COR-L47 (cell line): ENCODE measurements at regions not wholly inside any gene's neighbourhood (a gene's known extent, or its start where the extent isn't known, plus 50 kb on each side); places are given as distances from the start of the nearest gene placed in this dataset.
"Not testable (repeated sequence)": the region's sequence is repeated elsewhere in the genome, so short reads cannot be mapped to it uniquely, and the experiment has no call there.

Experiments
- DNase-seq: peaks from one replicate; lab custom pipeline; 2025; lab: John Stamatoyannopoulos, UW

DNA sequence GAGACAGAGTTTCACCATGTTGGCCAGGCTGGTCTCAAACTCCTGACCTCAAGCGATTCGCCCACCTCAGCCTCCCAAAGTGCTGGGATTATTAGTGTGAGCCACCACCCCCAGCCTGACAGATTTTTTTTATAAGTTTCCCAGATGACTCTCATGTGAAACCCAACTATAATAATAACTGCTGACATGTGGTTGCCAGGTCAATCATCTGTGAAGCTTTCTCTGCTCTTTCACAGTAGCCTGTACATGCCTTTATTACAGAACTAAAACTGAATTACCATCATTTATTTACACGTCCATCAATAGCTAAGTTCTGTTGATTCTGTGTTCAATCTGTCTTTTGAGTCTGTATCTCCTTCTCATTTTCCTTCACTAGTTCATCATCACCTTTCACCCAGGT is 218.5 kb downstream of the RPS29 start:
- no peak for DNase-seq

DNA sequence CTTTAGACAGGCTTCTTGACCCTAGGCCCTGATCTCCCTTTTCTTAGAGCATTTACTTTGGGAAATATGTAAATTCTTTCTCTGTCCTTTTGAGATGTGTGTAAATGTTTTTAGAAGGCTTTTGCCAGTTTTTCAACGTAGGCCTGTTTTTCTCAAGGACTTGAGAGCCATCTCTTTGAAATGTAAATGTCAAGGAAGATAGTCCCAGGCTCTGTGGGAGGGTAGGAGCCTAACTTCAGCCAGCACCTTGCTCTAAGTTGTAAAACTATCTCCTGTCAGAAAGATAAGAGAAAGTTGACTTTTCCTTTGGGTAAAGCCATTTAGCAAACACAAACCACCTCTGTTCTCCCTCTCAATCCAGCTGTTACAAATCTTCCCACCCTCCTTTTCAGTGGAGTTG is 219.8 kb downstream of the RPS29 start:
- no peak for DNase-seq

DNA sequence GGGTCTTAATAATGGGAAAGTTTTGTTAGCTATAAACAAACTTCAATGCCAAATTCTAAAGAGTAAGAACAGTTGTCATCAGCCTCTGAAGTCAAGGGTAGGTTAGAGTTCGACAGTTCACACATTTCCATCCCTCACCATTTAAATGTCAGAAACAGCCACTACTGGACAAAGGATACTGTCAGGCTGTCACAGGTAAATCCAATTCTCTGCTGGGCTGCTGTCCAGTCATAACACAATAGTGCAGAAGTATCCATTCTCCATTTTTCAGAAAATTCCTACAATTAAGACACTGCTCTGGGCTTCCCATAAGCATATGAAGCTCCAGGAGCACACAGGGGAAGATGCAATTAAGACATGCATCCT is 221.4 kb downstream of the RPS29 start:
- no peak for DNase-seq

DNA sequence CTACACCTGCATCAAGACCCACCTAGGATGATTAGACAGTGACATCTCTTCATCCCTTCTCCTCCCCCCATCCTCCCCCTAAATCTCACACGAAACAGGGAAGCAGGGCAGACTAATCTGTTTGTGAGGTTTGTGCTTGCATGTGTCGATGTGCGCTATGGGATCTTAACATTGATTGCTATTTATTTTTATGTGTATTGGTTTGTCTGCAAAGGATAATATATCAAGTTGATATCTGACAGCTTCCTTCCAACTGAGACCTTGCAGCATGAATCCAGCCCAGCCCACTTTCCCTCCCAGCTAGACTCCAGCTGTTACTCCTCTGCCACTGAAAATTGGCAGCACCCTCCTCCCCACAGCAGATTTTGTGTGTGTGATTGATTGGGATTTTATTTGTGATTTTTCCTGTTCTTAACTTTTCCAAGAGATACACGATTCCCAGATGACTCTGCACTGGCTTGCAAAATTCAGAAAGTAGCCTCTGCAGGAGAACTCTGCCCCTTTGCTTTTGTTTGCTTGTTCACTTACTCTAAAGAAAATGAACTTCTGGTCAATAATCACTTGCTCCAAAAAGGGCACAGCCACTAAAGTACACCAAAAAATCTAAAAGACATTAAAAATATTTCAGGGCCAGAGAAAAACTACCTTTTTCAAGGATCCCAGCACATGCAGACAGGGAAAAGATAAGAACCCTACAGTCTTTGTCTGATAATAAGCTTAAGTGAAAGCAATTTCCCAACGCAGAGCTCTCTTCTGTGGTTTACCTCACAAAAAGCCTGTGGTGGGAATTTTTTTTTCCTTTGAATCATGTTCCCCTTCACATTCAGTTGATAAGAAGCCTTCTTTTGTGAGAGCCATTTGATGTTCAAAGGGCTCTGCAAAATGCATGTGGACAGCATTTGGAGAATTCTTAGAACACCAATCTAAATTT is 222.1 kb downstream of the RPS29 start:
- DNase-seq, result no peak

DNA sequence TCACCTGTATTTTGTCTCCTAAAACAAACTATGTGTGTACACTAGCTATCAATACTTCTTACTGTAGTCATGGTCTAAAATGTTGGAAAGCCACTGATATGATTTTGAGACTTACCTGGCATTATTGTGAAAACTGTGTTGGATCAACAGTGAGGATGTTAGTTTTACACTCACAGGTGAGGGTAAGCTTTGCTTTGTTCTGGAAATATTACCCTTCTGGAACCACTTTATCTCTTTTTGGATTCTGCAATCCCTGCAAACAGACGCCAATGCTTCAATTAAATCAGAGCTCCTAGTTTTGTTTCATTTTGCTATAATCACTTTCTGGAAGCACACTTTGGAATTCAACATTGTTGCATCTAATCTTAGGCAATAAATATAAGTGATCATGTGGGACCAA is 223.3 kb downstream of the RPS29 start:
- no peak for DNase-seq

DNA sequence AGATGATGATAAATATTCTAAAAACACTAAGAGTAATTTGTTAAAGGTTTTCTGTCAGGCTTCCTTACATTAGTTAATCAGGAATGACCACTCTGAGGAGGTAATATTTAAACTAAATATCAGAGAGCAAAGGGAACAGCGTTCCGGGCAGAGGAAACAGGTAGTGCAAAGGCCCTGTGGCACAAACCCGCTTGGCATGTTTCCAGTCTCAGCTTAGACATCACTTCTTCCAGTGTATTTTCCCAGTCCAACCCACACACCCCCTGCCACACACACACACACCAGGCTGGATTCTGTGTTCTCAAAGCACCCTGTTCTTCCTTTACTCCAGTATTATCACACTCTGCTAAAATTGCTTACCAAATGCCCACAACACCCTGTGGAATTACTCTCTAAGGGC is 247.1 kb downstream of the RPS29 start:
- no peak for DNase-seq

DNA sequence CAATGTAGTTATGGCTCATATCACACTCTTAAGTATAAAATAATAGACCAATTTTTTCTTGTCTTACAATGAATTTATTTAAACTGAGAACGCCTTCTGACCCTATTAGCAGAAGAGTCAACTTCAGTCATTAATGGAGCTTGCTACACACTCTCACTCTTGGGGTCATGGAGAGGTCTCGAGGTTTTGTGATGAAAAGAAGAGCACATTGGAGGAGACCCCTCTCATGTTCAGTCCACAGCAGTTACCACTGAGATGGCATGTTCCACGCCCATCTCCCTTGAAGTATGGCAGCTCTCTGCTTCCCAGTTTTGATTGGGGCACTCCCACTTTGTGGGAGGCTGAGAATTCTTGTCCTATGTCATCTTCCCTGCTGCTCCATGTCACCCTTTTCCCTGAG is 266.4 kb downstream of the RPS29 start:
- DNase-seq, result no peak

DNA sequence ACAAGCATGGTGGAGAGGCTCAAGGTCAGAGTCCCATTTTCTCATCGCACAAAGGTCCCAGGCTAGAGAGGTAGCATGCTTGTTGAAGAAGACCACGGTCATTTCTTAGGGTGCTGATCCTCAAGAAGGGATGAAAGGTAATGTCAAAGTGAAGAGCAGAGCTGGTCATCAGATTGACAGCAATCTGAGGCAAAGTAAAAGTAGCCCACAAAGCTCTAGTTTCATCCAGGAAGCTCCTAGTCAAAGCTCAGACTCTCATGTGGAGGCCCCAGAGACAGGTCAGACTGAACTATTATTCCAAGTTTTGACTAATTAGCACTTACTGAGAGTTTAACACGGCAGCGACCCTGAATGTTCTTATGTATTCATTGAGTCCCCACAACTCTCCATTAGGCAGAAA is 270.6 kb downstream of the RPS29 start:
- no peak for DNase-seq

DNA sequence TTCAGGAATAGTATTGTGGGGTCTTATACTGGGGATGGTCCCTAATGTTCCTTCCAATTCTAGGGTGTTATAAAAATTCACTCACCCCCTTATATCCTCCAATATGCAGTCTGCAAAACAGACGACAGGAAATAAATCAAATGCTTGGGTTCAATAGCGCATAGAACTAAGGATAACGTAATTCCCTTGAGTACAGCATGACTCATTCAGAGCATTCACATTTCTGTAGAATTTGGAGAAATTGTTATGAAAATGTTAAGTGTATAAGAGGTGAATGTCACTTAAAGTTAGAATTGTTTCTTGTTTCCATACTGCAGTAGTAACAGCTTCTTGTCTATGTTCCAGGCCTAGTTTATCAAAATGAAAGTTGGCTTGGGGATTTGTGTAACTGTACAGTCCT is 271.4 kb downstream of the RPS29 start:
- no peak for DNase-seq

DNA sequence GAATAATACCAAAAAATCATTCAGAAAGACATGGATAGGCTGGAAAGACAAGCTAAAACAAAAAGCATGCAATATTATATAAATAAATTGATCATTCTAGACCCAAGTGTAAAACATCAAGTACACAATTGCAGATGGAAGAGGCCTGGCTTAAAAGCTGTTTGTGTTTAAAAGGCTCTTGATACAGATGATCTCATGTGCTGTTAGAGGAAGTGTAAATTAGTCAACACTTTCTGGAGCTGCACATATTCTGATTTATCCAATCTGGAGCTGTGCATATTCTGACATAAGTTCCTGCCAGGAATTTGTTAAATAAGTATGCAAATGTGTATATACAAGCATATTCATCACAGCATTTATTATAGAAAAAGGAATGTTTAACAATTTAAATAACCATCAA is 273.1 kb downstream of the RPS29 start:
- no peak for DNase-seq

DNA sequence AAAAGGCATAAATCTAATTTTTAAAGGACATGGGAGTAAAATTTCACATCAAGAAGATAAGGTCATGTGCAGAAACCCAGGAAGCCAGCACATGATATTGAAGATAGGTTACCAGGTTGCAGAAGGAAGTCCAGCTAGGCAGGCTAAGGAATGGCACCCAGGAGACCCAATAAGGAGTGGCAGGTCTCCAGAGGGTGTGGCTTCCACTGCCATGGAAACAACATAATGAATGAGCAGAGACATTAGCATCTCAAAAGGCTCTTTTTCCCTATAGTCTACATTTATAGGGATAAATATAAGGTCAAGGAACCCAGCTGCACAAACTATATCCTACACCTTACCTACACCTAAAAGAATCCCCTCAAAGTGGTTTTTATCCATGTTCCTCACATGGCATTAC is 275.9 kb downstream of the RPS29 start:
- no peak for DNase-seq

DNA sequence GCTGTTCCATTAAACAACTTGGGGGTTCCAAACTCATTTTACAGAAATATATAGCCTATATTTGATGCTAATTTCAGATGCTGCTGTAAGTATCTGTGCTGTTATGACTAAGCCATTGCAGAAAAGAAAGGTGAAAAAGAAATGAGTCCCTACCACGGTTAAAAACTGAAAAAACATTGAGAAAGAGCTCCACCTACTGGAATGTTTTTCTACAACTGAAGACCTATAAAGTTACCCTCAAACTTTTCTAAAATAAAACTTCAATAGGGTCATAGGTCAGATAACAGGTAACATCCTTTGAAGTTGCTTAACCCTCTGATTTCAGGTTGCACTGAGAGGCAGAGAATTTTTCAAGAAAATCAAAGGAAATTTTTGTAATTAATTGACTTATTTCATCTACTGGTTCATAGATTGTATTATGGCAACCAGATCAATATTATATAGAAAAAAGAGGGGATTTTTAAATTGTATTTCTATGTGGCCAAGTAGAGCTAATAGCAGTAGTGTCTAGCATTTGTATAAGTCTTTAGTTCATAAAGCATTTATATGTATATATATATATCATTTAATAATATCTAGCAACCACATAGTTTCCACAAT is 279.9 kb downstream of the RPS29 start:
- peak; percentile 2 for DNase-seq

DNA sequence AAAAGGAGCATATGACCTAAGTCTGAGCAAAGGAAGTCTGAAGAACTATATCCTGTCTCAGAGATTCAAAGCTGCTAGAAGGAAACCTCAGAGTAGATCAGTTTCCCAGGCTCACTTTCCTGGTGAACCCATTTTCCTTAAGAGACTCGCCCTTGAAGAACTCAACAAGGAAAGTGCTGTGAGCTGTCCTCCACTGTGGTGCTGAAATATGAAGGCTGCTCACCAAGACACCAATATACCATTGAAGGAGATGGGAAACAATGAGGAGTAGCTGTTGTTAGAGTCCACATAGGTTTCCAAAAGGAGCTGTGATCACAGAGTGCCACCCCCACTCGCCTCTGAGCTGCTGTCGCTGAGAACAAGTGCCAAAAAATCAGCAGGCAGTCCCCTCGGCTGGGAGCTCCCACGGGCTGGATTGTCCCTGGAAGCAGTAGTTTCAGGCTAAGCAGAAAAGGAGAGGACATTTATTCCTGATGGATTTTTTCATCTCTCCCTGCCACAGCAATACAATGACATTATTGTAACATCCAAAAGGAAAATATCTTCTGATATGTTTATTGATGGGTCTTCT is 282.1 kb downstream of the RPS29 start:
- no peak for DNase-seq

DNA sequence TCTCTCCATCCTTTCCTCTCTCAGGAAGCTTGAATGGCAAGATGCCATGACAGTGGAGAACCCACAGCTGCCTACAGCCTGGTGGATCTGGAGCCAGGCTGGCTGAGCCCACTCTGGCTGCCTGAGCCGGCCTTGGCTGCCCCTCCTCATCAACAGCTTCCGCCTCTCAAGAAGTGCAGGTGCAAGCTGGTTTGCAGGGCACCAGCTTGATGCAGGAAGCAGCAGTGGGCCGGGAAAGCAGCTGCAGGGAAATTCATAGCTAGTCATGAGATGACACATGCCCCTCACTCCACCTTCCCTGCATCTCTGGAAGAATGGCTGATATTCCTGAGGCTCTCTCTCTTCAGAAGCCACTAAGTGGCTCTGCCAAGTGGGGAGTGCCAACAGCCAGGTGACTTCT is 289.1 kb downstream of the RPS29 start:
- DNase-seq, result no peak

DNA sequence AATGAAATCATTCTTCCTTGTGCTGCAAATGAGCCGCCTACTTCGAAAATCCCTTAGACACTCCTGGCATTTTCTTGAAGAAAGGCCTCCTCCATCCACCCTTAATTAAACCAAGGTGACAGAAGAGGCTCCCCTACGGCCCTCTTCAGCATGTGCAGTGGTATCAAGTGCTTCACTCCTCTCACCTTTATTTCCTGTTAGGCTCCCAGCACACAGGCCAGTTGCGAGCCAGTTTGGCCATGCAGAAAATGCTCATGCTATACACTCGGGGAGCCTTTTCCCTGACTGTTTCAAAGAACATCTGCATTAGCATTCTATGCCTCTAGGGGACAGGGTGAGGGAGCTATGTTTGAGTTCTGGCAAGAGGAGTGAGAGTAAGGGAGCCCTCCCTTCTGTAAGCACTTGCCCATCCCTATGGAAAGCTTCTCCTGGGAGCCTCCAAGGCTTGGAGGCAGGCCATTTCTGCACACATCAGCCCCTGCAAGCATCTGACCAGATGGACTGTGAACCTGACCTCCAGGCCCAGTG is 291.5 kb downstream of the RPS29 start:
- no peak for DNase-seq

DNA sequence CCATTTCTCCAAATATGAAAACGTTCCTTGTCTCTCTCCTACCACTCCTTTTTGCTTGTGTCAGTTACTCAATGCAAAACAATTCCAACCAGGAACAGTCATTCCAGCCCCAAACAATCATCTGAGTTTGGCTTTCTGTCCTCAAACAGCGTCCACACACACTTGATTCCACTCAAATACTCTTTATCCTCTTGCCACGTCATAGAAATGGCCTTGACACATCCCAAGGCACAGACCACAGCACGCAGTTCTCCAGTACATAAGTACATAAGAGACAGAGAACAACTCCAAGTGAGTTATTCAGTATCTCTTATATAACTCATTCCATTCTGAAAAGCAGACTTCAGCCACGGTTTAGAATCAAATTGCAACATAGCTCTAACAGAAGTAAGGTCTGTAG is 299.2 kb downstream of the RPS29 start:
- DNase-seq, result no peak

DNA sequence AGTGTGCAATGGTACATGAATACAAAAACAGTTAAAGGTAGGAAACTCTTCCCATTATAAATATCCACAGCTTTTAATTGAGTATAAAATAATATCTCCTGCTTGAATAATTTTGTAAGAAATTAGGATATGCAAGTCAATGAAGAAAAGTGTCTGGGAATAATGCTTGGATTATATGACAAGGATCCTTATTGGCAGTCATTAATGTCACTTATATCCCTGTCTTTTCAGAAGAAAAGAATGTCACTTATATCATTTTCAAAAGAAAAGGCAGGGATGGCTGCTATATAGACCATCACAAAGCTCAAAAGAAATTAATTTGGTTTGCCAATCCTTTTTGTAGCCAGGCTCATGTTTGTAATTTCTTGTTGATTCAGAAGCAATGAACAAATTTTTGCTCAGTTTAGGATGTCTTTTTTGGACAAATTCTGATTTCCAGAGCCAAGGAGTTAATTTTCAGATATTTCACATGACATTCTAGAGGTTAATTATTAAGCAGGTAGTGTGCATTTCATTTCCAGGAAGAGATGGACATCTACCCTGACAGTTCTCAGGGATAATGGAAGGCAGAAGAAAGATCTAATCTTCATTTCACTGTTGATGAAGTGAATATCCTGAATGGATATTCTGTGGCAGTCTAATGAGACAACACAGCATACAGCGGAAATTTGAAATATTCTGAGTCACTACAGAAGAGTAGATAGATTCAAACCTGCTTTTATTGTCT is 299.8 kb downstream of the RPS29 start:
- DNase-seq, result no peak

DNA sequence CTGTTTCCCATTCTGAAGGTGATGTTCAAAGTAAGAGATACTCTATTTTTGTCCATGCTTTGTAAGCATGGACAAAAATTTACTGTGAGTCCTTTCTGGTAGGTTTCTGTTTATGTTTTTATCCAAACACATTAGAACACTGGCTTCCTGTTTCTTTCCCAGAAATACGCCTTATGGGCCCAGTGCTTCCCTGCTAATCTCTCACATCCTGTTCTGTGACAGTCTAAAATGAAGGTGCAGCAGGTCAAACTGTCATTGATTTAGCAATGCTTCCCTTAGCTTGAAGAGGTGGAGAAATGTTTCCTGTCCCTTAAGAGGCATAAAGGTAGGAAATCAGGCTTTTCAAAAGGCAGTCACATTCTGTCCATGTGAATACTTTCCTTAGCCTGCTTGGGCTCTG is 305.6 kb downstream of the RPS29 start:
- no peak for DNase-seq

DNA sequence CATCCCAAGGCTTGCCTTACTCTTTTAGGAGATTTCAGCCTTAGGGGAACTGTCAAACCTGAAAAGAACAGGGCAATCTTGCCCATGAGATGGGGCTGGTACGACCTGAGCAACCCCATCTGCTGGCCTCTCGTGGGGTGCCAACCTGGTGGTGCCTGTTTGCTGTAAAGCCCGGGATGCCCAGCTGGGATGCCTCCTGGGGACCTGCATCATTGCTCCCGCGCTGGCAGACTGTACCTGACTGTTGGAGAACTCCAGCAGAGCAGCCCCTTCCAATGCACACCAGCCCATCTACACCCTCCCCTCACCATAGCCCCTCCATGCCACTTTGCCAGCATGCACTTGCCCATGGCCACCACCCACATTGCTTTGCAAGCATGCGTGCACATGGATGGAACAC is 335.7 kb downstream of the RPS29 start:
- no peak for DNase-seq

DNA sequence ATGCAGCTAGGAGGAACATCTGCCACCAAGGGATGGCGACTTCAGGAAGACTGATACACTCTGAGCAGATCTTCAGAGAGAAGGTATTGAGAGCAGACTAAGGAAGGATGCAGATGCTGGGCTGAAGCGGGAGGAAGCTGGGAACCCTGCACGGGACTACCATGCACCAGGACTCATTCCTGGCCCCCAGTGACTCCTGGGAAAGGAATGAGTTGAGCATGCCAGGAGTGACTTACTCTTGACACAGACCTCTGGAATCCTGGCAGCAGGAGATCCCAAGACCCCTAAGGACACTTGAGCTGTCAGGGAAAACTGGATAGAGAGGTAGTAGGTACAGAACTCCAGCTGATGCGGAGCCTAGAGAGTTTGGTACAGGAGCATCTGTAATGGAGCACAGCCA is 336.1 kb downstream of the RPS29 start:
- no peak for DNase-seq

DNA sequence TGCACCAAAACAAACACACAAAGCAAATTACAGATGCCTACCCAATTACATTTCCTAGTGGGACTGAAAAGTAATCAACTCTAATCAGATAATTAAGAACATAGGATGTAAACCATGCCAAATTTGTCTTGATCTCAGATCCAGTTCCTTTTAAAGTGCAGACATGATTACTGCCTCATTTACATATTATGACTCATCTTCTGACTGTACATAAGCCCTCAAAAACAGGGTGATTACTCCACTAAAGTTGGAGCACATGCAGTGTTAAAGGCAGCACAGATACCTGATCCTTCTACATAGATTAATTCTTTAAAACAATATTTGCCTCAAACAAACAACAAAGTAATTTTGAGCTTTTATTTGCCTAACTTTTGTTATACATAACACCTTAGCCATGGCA is 337.2 kb downstream of the RPS29 start:
- no peak for DNase-seq

DNA sequence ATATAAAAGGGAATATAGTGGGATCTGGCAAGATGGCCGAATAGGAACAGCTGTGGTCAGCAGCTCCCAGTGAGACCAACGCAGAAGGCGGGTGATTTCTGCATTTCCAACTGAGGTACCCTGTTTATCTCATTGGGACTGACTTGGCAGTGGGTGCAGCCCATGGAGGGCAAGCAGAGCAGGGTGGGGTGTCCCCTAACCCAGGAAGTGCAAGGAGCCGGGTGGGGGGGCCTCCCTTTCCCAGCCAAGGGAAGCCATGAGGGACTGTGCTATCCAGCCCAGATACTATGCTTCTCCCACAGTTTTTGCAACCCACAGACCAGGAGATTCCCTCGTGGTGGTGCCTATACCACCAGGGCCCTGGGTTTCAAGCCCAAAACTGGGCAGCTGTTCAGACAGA is 342.4 kb downstream of the RPS29 start:
- DNase-seq, result not testable (repeated sequence)

DNA sequence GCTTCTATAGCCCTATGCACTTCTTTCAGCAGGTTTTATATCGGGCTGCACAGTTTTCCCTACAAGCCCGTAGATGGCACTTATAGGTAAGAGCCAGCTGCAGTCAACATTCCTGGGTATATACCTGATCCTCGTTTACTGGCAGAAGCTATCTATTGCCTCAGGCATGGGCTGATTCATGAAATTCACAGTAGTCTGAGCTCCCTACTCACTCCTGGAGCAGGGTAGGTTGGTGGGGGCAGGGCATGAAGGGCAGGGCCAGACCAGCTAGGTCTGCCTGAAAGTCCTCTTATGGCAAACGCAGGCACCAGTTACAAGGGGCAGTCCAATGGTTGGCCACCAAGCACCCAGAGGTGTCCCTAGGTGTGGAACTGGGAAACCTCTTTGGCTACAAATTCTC is 345.8 kb downstream of the RPS29 start:
- no peak for DNase-seq
